ENCODE measurements at regions not wholly inside any gene's neighbourhood (a gene's known extent, or its start where the extent isn't known, plus 50 kb on each side); places are given as distances from the start of the nearest gene placed in this dataset.

DNA sequence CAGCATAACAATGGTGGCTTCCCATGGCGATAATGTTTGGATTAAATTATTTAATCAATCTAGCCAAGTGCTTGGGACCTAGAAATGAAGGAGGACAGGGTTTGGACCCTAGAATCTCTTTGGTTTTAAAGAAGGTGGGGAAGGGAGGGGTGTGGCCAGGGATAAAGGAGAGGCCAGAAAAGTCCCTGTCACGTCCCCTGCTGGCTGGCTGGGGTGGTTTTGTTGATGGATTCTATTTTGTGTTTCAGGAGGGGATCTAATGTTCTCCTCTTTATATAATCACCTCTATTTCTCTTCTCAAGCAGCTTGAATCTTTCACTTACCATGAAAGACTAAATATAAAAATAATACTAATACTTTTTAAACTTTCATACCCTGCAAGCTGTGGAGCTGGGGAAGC, 52.6 kb upstream of the GALR1 start:
- TF ChIP-seq, protein P1, sequence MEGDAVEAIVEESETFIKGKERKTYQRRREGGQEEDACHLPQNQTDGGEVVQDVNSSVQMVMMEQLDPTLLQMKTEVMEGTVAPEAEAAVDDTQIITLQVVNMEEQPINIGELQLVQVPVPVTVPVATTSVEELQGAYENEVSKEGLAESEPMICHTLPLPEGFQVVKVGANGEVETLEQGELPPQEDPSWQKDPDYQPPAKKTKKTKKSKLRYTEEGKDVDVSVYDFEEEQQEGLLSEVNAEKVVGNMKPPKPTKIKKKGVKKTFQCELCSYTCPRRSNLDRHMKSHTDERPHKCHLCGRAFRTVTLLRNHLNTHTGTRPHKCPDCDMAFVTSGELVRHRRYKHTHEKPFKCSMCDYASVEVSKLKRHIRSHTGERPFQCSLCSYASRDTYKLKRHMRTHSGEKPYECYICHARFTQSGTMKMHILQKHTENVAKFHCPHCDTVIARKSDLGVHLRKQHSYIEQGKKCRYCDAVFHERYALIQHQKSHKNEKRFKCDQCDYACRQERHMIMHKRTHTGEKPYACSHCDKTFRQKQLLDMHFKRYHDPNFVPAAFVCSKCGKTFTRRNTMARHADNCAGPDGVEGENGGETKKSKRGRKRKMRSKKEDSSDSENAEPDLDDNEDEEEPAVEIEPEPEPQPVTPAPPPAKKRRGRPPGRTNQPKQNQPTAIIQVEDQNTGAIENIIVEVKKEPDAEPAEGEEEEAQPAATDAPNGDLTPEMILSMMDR (IDR thresholded peaks at IDR 0.05) = no peak
- TF ChIP-seq, protein P2, sequence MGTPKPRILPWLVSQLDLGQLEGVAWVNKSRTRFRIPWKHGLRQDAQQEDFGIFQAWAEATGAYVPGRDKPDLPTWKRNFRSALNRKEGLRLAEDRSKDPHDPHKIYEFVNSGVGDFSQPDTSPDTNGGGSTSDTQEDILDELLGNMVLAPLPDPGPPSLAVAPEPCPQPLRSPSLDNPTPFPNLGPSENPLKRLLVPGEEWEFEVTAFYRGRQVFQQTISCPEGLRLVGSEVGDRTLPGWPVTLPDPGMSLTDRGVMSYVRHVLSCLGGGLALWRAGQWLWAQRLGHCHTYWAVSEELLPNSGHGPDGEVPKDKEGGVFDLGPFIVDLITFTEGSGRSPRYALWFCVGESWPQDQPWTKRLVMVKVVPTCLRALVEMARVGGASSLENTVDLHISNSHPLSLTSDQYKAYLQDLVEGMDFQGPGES (IDR thresholded peaks at IDR 0.05; ENCODE audit: low read depth, low read length) = no peak
- no peak for TF ChIP-seq GABPA (IDR thresholded peaks at IDR 0.05; ENCODE audit: low read depth)
- TF ChIP-seq, protein P3, sequence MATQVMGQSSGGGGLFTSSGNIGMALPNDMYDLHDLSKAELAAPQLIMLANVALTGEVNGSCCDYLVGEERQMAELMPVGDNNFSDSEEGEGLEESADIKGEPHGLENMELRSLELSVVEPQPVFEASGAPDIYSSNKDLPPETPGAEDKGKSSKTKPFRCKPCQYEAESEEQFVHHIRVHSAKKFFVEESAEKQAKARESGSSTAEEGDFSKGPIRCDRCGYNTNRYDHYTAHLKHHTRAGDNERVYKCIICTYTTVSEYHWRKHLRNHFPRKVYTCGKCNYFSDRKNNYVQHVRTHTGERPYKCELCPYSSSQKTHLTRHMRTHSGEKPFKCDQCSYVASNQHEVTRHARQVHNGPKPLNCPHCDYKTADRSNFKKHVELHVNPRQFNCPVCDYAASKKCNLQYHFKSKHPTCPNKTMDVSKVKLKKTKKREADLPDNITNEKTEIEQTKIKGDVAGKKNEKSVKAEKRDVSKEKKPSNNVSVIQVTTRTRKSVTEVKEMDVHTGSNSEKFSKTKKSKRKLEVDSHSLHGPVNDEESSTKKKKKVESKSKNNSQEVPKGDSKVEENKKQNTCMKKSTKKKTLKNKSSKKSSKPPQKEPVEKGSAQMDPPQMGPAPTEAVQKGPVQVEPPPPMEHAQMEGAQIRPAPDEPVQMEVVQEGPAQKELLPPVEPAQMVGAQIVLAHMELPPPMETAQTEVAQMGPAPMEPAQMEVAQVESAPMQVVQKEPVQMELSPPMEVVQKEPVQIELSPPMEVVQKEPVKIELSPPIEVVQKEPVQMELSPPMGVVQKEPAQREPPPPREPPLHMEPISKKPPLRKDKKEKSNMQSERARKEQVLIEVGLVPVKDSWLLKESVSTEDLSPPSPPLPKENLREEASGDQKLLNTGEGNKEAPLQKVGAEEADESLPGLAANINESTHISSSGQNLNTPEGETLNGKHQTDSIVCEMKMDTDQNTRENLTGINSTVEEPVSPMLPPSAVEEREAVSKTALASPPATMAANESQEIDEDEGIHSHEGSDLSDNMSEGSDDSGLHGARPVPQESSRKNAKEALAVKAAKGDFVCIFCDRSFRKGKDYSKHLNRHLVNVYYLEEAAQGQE (IDR thresholded peaks at IDR 0.05; ENCODE audit: low read depth, low read length) = no peak
- no peak for TF ChIP-seq EP300 (IDR thresholded peaks at IDR 0.05; ENCODE audit: borderline replicate concordance in 1 of 2, low read depth in 1 of 2, low read length in 1 of 2)
- no peak for TF ChIP-seq SIN3A (IDR thresholded peaks at IDR 0.05; ENCODE audit: borderline replicate concordance, low read depth, low read length)
- no peak for TF ChIP-seq TCF12 (IDR thresholded peaks at IDR 0.05)
- no peak for TF ChIP-seq GATA2 (CRISPR knock-in tag; IDR thresholded peaks at IDR 0.05)
- TF ChIP-seq NFIC (IDR thresholded peaks at IDR 0.05; ENCODE audit: borderline replicate concordance) = no peak
- no peak for TF ChIP-seq EZH2phosphoT487 (IDR thresholded peaks at IDR 0.05; ENCODE audit: borderline replicate concordance, low read depth)
- no peak for TF ChIP-seq RCOR1 (IDR thresholded peaks at IDR 0.05; ENCODE audit: low read length)
- no peak for TF ChIP-seq MAX (IDR thresholded peaks at IDR 0.05; ENCODE audit: low read depth)
- no peak for TF ChIP-seq ZBTB33 (IDR thresholded peaks at IDR 0.05; ENCODE audit: borderline replicate concordance, low read depth)

All from SK-N-SH (cell line).